ENCODE measurements at regions not wholly inside any gene's neighbourhood (a gene's known extent, or its start where the extent isn't known, plus 50 kb on each side); places are given as distances from the start of the nearest gene placed in this dataset.

GRCh38 chr5:167530548-167530947 is 760.9 kb upstream of the WWC1 start:
- TF ChIP-seq POLR2A (IDR thresholded peaks at IDR 0.05), result no peak
- TF ChIP-seq, protein P1, sequence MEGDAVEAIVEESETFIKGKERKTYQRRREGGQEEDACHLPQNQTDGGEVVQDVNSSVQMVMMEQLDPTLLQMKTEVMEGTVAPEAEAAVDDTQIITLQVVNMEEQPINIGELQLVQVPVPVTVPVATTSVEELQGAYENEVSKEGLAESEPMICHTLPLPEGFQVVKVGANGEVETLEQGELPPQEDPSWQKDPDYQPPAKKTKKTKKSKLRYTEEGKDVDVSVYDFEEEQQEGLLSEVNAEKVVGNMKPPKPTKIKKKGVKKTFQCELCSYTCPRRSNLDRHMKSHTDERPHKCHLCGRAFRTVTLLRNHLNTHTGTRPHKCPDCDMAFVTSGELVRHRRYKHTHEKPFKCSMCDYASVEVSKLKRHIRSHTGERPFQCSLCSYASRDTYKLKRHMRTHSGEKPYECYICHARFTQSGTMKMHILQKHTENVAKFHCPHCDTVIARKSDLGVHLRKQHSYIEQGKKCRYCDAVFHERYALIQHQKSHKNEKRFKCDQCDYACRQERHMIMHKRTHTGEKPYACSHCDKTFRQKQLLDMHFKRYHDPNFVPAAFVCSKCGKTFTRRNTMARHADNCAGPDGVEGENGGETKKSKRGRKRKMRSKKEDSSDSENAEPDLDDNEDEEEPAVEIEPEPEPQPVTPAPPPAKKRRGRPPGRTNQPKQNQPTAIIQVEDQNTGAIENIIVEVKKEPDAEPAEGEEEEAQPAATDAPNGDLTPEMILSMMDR (IDR thresholded peaks at IDR 0.05 in 4 of 5, conservative IDR thresholded peaks at IDR 0.05 in 1 of 5), result no peak

All from gastrocnemius medialis (tissue), 4 donors.